Activated CD4-positive, alpha-beta memory T cell treated with anti-CD3 and anti-CD28 coated beads for 36 hours (primary cell): ENCODE measurements at regions not wholly inside any gene's neighbourhood (a gene's known extent, or its start where the extent isn't known, plus 50 kb on each side); places are given as distances from the start of the nearest gene placed in this dataset.

Experiments used
- CTCF ChIA-PET: fragments of 350-600 bp; sonication (Branson Sonifier 250); formaldehyde crosslinking; loops from one replicate; lab custom pipeline; 2021; ENCODE audit warnings: antibody characterized with exemption, inconsistent platforms; lab: Charles Lee
- POLR2A ChIA-PET: fragments of 350-600 bp; sonication (Branson Sonifier 250); formaldehyde crosslinking; loops from one replicate; lab custom pipeline; 2021; ENCODE audit warnings: antibody characterized with exemption; lab: Charles Lee
- DNase-seq: peaks from one replicate; pipeline ENCODE4 v3.0.0-alpha.2; 2020
- H3K27ac Mint-ChIP-seq: one replicate; pipeline ENCODE4 v1.8.0; 2021; ENCODE audit warnings: mixed read lengths
- H3K27me3 Mint-ChIP-seq: one replicate; pipeline ENCODE4 v1.8.0; 2021; ENCODE audit warnings: mixed read lengths
- H3K36me3 Mint-ChIP-seq: one replicate; pipeline ENCODE4 v1.8.0; 2021; ENCODE audit warnings: mixed read lengths
- H3K4me1 Mint-ChIP-seq: one replicate; pipeline ENCODE4 v1.8.0; 2021; ENCODE audit warnings: low read depth, mixed read lengths
- H3K4me3 Mint-ChIP-seq: one replicate; pipeline ENCODE4 v1.8.0; 2021; ENCODE audit warnings: mild to moderate bottlenecking, mixed read lengths
- H3K9me3 Mint-ChIP-seq: one replicate; pipeline ENCODE4 v1.8.0; 2021; ENCODE audit warnings: mixed read lengths
- intact Hi-C: fragments of 100-400 bp; cut with micrococcal nuclease; formaldehyde crosslinking; loops from one replicate; pipeline ENCODE4 v1.15.1; 2023

DNA sequence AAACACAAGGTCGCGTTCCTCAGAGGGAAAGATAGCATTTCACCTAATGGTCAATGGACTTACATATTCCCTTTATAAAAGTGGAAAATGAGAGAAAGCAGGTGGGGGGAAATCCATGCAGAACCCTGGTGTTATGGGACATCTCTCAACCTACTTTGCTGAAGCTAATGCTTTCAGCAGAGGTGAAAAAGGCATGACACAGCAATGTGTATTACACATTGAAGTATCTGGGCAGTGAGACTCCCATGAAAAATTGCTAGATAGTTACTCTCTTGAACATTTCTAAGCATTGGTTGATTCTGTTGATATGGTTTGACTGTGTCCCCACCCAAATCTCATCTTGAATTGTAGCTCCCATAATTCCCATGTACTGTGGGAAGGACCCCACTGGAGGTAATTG lies 60.0 kb upstream of the PICALM start:
- Mint-ChIP-seq H3K4me1 (peaks cover 11% of the 10 kb centered on the region), H3K9me3 (no peaks in the 10 kb centered on the region), H3K27ac (no peak overlapping the region), H3K36me3 (no peaks in the 10 kb centered on the region), H3K4me3 (no peak overlapping the region), H3K27me3 (no peaks in the 10 kb centered on the region)
- intact Hi-C loops, result no loop called here
- ChIA-PET POLR2A (no interaction called here), CTCF (no interaction called here)
- no peak for DNase-seq

DNA sequence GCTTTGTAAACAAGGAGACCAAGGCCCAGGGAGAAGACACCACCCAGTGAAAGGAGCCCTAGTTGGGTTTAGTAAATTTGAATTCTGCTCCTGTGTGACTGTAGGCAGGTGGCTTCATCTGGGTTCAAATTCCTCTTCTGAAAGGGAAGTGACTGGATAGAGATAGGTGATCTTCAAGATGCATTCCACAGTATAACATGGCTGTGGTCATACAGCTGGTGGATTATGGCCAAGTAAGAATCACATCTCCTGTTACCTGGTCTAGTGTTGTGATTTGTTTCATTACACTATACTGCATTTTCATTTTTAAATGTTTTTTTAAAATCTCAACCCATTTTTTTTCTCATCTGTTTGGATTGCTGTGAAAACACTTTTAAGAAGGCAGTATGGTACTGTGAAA lies 58.0 kb upstream of the PICALM start:
- Mint-ChIP-seq H3K4me1 (peaks cover 16% of the 10 kb centered on the region), H3K27me3 (no peaks in the 10 kb centered on the region), H3K4me3 (no peak overlapping the region), H3K36me3 (no peaks in the 10 kb centered on the region), H3K27ac (no peak overlapping the region), H3K9me3 (no peaks in the 10 kb centered on the region)
- intact Hi-C loops, result no loop called here
- POLR2A ChIA-PET, result no interaction called here
- CTCF ChIA-PET, result interaction anchor here (0.8 kb wide), 1 partner anchor 67 kb away, joined by 3 read pairs; no protein-coding TSS in a partner anchor
- DNase-seq, result no peak

DNA sequence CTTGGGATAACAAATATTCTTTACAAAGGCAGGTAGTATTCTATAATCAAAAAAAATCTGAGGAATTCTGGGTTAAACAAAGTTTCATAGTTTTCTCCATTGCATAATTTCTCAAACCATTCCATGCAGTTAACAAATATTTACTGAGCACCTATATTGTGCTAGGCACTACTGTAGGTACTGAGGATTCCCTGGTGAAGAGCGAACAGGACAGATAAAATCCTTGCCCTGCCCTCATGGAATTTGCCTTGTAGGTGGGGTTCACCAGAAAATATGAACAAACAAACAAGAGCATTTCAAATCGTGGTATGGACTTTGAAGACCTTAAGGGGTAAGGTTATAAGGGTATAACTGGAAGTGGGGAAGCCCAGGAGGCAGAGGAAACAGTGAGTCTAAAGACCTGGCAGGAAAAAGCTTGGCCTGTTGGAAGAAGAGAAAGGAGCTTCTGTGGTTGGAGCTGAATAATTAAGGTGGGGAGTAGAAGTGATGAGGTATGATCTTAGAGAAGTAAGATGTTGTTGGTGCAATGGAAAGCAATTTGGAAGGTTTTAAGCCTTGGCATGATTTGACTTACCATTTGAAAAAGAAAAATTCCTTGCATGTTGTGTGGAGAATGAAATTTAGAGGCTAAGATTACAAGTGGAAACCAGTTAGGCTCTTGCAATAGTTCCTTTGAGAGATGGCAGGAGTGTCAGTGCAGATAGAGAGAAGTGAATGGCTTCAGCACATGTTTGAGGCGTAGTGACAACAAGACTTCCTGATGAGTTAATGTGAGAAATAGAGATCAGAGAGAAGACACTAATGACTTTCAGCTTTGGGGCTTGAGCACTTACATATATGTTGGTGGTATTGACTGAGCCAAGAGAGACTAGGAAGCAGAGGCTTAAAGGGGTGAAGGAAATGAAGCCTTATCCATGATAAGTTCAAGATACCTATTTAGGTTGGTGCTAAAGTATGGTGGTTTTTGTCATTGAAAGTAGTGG lies 55.7 kb upstream of the PICALM start:
- intact Hi-C loops, result loop anchor here (2.0 kb wide), 1 partner anchor 14 kb away; no protein-coding TSS in a partner anchor
- H3K4me1 Mint-ChIP-seq, result peaks cover 16% of the 10 kb centered on the region
- CTCF ChIA-PET, result interaction anchor here (0.6 to 1.6 kb wide), 2 partner anchors 69 to 746 kb away, joined by 3 to 4 read pairs; no protein-coding TSS in a partner anchor

DNA sequence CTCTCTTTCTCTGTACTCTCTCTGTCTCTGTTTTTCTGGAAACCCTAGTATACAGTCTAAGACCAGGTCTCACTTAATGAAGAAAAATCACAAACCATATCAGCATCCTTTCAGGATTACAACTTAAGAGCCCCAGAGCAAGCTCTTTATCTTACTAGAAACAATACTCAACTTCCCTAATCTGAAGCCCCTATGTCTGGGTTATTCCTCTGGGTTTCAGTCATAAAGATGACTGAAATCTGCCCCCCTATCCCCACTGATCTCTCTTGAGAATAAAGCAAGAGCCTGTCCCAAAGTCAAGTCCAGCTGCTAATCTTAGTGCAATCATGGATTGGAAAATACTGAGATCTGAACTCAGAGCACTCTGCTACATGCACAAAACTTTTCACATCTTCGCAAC lies 53.9 kb upstream of the PICALM start:
- POLR2A ChIA-PET, result no interaction called here
- H3K36me3 Mint-ChIP-seq, result no peaks in the 10 kb centered on the region
- CTCF ChIA-PET, result interaction anchor here (1.6 kb wide), 1 partner anchor 71 kb away, joined by 4 read pairs; no protein-coding TSS in a partner anchor

More for the DNA sequence above, 55.7 kb upstream of the PICALM start:
- Mint-ChIP-seq H3K4me3 (no peak overlapping the region), H3K9me3 (no peaks in the 10 kb centered on the region), H3K36me3 (no peaks in the 10 kb centered on the region), H3K27ac (no peak overlapping the region), H3K27me3 (peaks cover 2% of the 10 kb centered on the region)
- POLR2A ChIA-PET, result interaction anchor here (1.4 kb wide), 1 partner anchor 55 kb away, joined by 6 read pairs; the partner anchor contains the start of gene PICALM
- no peak for DNase-seq

DNA sequence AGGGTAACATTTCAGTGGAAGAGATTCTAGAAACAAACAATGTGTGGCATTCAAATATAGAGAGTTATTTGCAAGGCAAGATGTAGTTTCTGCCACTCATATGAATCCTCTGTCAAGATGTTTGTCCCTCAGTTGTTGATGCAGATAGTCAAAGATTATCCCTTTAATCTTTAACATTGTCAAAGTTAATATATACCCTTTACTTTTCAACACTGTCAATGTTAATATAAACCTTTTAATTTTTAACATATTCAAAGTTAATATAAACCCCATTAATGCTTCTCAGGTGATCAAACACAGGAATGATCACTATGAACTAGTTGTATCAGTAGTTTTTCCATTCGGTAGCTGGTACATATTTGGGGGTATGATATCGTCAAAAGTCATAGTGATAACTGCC lies 51.9 kb upstream of the PICALM start:
- POLR2A ChIA-PET, result no interaction called here

More for the DNA sequence above, 53.9 kb upstream of the PICALM start:
- Mint-ChIP-seq H3K4me3 (no peak overlapping the region), H3K9me3 (no peaks in the 10 kb centered on the region), H3K27me3 (peaks cover 2% of the 10 kb centered on the region), H3K4me1 (peaks cover 25% of the 10 kb centered on the region), H3K27ac (no peak overlapping the region)
- DNase-seq, result no peak
- intact Hi-C loops, result no loop called here

DNA sequence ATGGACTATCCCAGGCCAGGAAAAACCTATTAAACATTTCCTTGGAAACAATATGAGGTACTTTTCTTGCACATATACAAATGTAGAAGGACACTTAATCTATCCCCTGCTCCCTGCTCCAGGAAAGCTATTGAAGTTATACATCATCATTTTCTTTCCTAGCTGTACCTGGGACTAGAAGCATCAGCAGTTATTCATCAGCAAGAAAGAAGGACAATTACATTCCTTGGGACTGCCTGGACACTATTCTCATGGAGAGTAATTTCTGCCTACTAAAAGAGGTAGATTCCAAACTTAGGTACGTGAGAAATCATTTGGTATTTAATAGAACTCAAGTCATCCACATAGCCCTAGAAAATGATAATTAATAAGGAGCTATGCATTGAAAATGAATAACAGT lies 51.0 kb upstream of the PICALM start:
- Mint-ChIP-seq H3K9me3 (no peaks in the 10 kb centered on the region), H3K4me1 (peaks cover 49% of the 10 kb centered on the region), H3K4me3 (no peak overlapping the region), H3K27ac (no peak overlapping the region), H3K36me3 (no peaks in the 10 kb centered on the region), H3K27me3 (peaks cover 2% of the 10 kb centered on the region)
- POLR2A ChIA-PET, result no interaction called here
- no peak for DNase-seq
- CTCF ChIA-PET, result no interaction called here
- intact Hi-C loops, result loop anchor here (5.0 kb wide), 6 partner anchors 53 to 173 kb away; partner anchors contain the start of gene PICALM

More for the DNA sequence above, 51.9 kb upstream of the PICALM start:
- CTCF ChIA-PET, result no interaction called here
- peaks cover 45% of the 10 kb centered on the region for H3K4me1 Mint-ChIP-seq
- intact Hi-C loops, result no loop called here
- H3K27me3 Mint-ChIP-seq, result peaks cover 2% of the 10 kb centered on the region
- H3K9me3 Mint-ChIP-seq, result no peaks in the 10 kb centered on the region
- no peaks in the 10 kb centered on the region for H3K36me3 Mint-ChIP-seq
- H3K4me3 Mint-ChIP-seq, result no peak overlapping the region
- DNase-seq, result no peak
- no peak overlapping the region for H3K27ac Mint-ChIP-seq

DNA sequence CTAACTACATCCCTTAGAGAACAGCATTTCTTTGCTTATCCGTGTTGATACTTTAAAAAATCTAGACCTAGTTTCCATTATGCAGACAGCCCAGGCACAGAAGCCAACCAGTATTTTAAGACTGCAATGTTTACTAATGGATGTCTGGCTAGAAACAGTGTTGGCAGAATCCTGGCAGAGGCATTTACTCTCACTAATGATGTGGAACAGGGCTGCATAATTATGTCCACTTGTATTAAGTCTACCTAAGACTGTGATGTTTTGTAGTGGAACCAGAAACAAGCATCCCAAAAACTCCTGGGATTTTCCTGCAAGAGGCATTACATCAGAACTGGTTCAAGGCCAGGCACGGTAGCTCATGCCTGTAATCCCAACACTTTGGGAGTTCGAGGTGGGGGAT lies 50.2 kb upstream of the PICALM start:
- intact Hi-C loops, result loop anchor here (5.0 kb wide), 6 partner anchors 52 to 172 kb away; partner anchors contain the start of gene PICALM
- peaks cover 2% of the 10 kb centered on the region for H3K27me3 Mint-ChIP-seq
- H3K4me3 Mint-ChIP-seq, result no peak overlapping the region
- DNase-seq, result no peak
- ChIA-PET POLR2A (no interaction called here), CTCF (no interaction called here)
- no peaks in the 10 kb centered on the region for H3K36me3 Mint-ChIP-seq
- no peak overlapping the region for H3K27ac Mint-ChIP-seq
- H3K9me3 Mint-ChIP-seq, result no peaks in the 10 kb centered on the region
- H3K4me1 Mint-ChIP-seq, result peaks cover 40% of the 10 kb centered on the region
